Fibroblast of lung (primary cell): ENCODE measurements at regions not wholly inside any gene's neighbourhood (a gene's known extent, or its start where the extent isn't known, plus 50 kb on each side); places are given as distances from the start of the nearest gene placed in this dataset.
"Not testable (repeated sequence)": the region's sequence is repeated elsewhere in the genome, so short reads cannot be mapped to it uniquely, and the experiment has no call there.

Experiments
- DNase-seq, 2 donors: peaks; one replicate each; pipeline versions ENCODE4 v3.0.0 to v3.0.0-alpha.2; 2010; ENCODE audit warnings: low read depth in 2 of 2
- H2AFZ ChIP-seq: 2 replicates; pipeline ENCODE4 v1.5.1; 2012; ENCODE audit warnings: low read length, control low read depth, inconsistent platforms
- H3K27ac ChIP-seq: 2 replicates; pipeline ENCODE4 v1.5.1; 2011; ENCODE audit warnings: low read length, control low read depth; ENCODE audit not compliant: insufficient read depth
- H3K27me3 ChIP-seq: 2 replicates; pipeline ENCODE4 v1.5.1; 2011; ENCODE audit warnings: mild to moderate bottlenecking, low read length; ENCODE audit not compliant: control insufficient read depth, insufficient read depth
- H3K36me3 ChIP-seq: 2 replicates; pipeline ENCODE4 v1.5.1; 2011; ENCODE audit warnings: low read length; ENCODE audit not compliant: control insufficient read depth, insufficient read depth
- H3K4me1 ChIP-seq: 2 replicates; pipeline ENCODE4 v1.5.1; 2011; ENCODE audit warnings: low read length; ENCODE audit not compliant: control insufficient read depth, insufficient read depth; ENCODE audit errors: extremely low read depth
- H3K4me2 ChIP-seq: 2 replicates; pipeline ENCODE4 v1.5.1; 2011; ENCODE audit warnings: low read length, control low read depth; ENCODE audit not compliant: insufficient read depth; ENCODE audit errors: extremely low read depth
- H3K4me3 ChIP-seq, 4 experiments: fragments of 200-600 bp in 1 of 4; sonication (generic) in 1 of 4; replicated peaks in 1 of 4; 2 replicates each; pipeline ENCODE4 v1.5.1; 2011 to 2016; ENCODE audit warnings: low read length in 4 of 4, low read depth in 3 of 4, mild to moderate bottlenecking in 3 of 4, control low read depth in 2 of 4, inconsistent platforms in 1 of 4, mixed read lengths in 1 of 4; ENCODE audit not compliant: insufficient read depth in 1 of 4; ENCODE audit errors: control extremely low read depth in 1 of 4
- H3K79me2 ChIP-seq: 2 replicates; pipeline ENCODE4 v1.5.1; 2012; ENCODE audit warnings: mild to moderate bottlenecking, low read length, inconsistent platforms; ENCODE audit not compliant: control insufficient read depth, insufficient read depth
- H3K9ac ChIP-seq: 2 replicates; pipeline ENCODE4 v1.5.1; 2011; ENCODE audit warnings: mild to moderate bottlenecking, low read length, control low read depth; ENCODE audit not compliant: insufficient read depth
- H3K9me3 ChIP-seq: 2 replicates; pipeline ENCODE4 v1.5.1; 2012; ENCODE audit warnings: low read depth, low read length; ENCODE audit not compliant: control insufficient read depth, insufficient read depth
- H4K20me1 ChIP-seq: 2 replicates; pipeline ENCODE4 v1.5.1; 2011; ENCODE audit warnings: low read length; ENCODE audit not compliant: control insufficient read depth, insufficient read depth; ENCODE audit errors: extremely low read depth
- CTCF ChIP-seq, 2 donors: IDR thresholded peaks in 1 of 2; conservative IDR thresholded peaks in 1 of 2; 1 replicate in 1 of 2; 2 replicates in 1 of 2; pipeline ENCODE4 v1.5.1; 2011 to 2012; ENCODE audit warnings: low read length in 2 of 2, control low read depth in 1 of 2, inconsistent platforms in 1 of 2, low read depth in 1 of 2, mild to moderate bottlenecking in 1 of 2
- EZH2 ChIP-seq: IDR thresholded peaks from 2 replicates; pipeline ENCODE4 v1.5.1; 2012; ENCODE audit warnings: low read length, control low read depth, mild to moderate bottlenecking; ENCODE audit errors: missing control alignments

DNA sequence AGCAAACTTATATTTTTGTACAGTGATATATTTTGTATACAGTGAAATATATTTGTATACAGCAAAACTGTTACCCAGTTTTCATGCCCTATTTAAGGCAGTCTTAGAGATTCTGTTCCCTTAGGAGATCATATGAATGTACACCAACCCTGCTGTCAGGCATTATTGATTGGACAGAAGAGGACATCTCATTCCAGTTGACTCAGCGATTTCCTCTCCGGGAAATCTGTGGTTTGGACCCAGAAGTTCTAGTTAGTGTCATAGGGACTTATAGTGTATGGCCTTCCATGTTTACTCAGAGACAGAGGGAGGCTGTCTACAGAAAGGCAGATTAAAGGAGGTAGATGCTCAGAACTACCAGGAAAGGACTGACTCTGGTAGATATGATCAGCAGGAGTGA, 318.8 kb upstream of the KCNMB2 start:
- Histone ChIP-seq H3K27me3 (no peaks in the 10 kb centered on the region), H3K9ac (no peak overlapping the region), H3K27ac (no peak overlapping the region), H2AFZ (no peak overlapping the region), H3K4me1 (no peaks in the 10 kb centered on the region), H3K9me3 (no peaks in the 10 kb centered on the region), H3K4me2 (no peak overlapping the region), H4K20me1 (no peaks in the 10 kb centered on the region), H3K36me3 (no peaks in the 10 kb centered on the region), H3K79me2 (no peaks in the 10 kb centered on the region), H3K4me3 (no peak overlapping the region)
- TF ChIP-seq CTCF (conservative IDR thresholded peaks at IDR 0.05 in 1 of 2, IDR thresholded peaks at IDR 0.05 in 1 of 2; ENCODE audit: low read depth in 1 of 2, low read length in 2 of 2) (no peak), EZH2 (no peak)
- DNase-seq, result peak in 1 of 2 donors; percentile 58

GRCh38 chr3:178218231-178218630, 318.0 kb upstream of the KCNMB2 start:
- Histone ChIP-seq H3K36me3 (no peaks in the 10 kb centered on the region), H3K79me2 (no peaks in the 10 kb centered on the region), H3K9me3 (no peaks in the 10 kb centered on the region), H3K4me3 (no peak overlapping the region), H3K9ac (no peak overlapping the region), H3K4me1 (no peaks in the 10 kb centered on the region), H3K4me2 (no peak overlapping the region), H2AFZ (no peak overlapping the region), H4K20me1 (no peaks in the 10 kb centered on the region), H3K27me3 (no peaks in the 10 kb centered on the region), H3K27ac (no peak overlapping the region)
- TF ChIP-seq EZH2 (no peak), CTCF (conservative IDR thresholded peaks at IDR 0.05 in 1 of 2, IDR thresholded peaks at IDR 0.05 in 1 of 2; ENCODE audit: low read depth in 1 of 2, low read length in 2 of 2) (no peak)
- DNase-seq, result no peak

DNA sequence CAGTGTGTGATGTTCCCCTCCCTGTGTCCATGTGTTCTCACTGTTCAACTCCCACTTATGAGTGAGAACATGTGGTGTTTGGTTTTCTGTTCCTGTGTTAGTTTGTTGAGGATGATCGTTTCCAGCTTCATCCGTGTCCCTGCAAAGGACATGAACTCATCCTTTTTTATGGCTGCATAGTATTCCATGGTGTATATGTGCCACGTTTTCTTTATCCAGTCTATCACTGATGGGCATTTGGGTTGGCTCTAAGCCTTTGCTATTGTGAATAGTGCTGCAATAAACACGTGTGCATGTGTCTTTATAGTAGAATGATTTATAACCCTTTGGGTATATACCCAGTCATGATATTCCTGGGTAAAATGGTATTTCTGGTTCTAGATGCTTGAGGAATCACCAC, 316.6 kb upstream of the KCNMB2 start:
- not testable (repeated sequence) for H3K79me2 ChIP-seq, H2AFZ ChIP-seq, H3K9me3 ChIP-seq, H3K4me1 ChIP-seq, H3K9ac ChIP-seq, H3K27me3 ChIP-seq, H3K4me2 ChIP-seq, H3K27ac ChIP-seq, H4K20me1 ChIP-seq, H3K4me3 ChIP-seq, DNase-seq, H3K36me3 ChIP-seq
